KMS-11 (cell line): ENCODE measurements at regions not wholly inside any gene's neighbourhood (a gene's known extent, or its start where the extent isn't known, plus 50 kb on each side); places are given as distances from the start of the nearest gene placed in this dataset.
"Not testable (repeated sequence)": the region's sequence is repeated elsewhere in the genome, so short reads cannot be mapped to it uniquely, and the experiment has no call there.

Experiments
- H2AFZ ChIP-seq: fragments of 200-600 bp; sonication (generic); 2 replicates; pipeline ENCODE4 v1.6.1; 2016; ENCODE audit warnings: antibody characterized with exemption, mixed run types, low read depth
- H3K27ac ChIP-seq: fragments of 200-600 bp; sonication (generic); 2 replicates; pipeline ENCODE4 v1.6.1; 2016; ENCODE audit warnings: mild to moderate bottlenecking, mixed run types
- H3K27me3 ChIP-seq: fragments of 200-600 bp; sonication (generic); 2 replicates; pipeline ENCODE4 v1.6.1; 2017; ENCODE audit warnings: mild to moderate bottlenecking, low read depth, mixed run types, moderate library complexity; ENCODE audit not compliant: insufficient read depth
- H3K36me3 ChIP-seq: fragments of 200-600 bp; sonication (generic); 2 replicates; pipeline ENCODE4 v1.6.1; 2017; ENCODE audit warnings: mild to moderate bottlenecking, mixed run types; ENCODE audit not compliant: insufficient read depth
- H3K4me1 ChIP-seq: fragments of 200-600 bp; sonication (generic); 2 replicates; pipeline ENCODE4 v1.6.1; 2016; ENCODE audit warnings: mild to moderate bottlenecking, low read depth, mixed run types; ENCODE audit not compliant: poor library complexity, severe bottlenecking
- H3K4me2 ChIP-seq: fragments of 200-600 bp; sonication (generic); 2 replicates; pipeline ENCODE4 v1.7.0; 2016; ENCODE audit warnings: mild to moderate bottlenecking, mixed run types
- H3K4me3 ChIP-seq: fragments of 200-600 bp; sonication (generic); IDR thresholded peaks from 2 replicates; pipeline ENCODE4 v1.6.1; 2017; ENCODE audit warnings: low read depth, low read length, mixed read lengths; ENCODE audit not compliant: insufficient read depth
- H3K79me2 ChIP-seq: fragments of 200-600 bp; sonication (generic); 2 replicates; pipeline ENCODE4 v1.6.1; 2016; ENCODE audit warnings: low read depth, mixed run types; ENCODE audit not compliant: insufficient read depth
- H3K9ac ChIP-seq: fragments of 200-600 bp; sonication (generic); 2 replicates; pipeline ENCODE4 v1.6.1; 2016; ENCODE audit warnings: mild to moderate bottlenecking, mixed run types
- H4K20me1 ChIP-seq: fragments of 200-600 bp; sonication (generic); 2 replicates; pipeline ENCODE4 v1.6.1; 2016; ENCODE audit warnings: mild to moderate bottlenecking, mixed run types; ENCODE audit not compliant: insufficient read depth
- CTCF ChIP-seq: fragments of 200-600 bp; sonication (generic); conservative IDR thresholded peaks from 2 replicates; pipeline ENCODE4 v1.6.1; 2017; ENCODE audit warnings: low read depth, mild to moderate bottlenecking, antibody characterized with exemption, low read length, moderate library complexity, mixed read lengths

GRCh38 chr7:98785929-98786571, 83.8 kb downstream of the TMEM130 start:
- no peak for TF ChIP-seq CTCF
- H3K27me3 ChIP-seq = no peaks in the 10 kb centered on the region
- H3K9ac ChIP-seq = no peak overlapping the region
- no peak overlapping the region for H3K27ac ChIP-seq
- H2AFZ ChIP-seq = no peak overlapping the region
- no peaks in the 10 kb centered on the region for H3K79me2 ChIP-seq
- H3K4me3 ChIP-seq = no peak overlapping the region
- H3K4me2 ChIP-seq = no peak overlapping the region
- no peaks in the 10 kb centered on the region for H4K20me1 ChIP-seq
- no peaks in the 10 kb centered on the region for H3K4me1 ChIP-seq
- H3K36me3 ChIP-seq = no peaks in the 10 kb centered on the region

GRCh38 chr7:98788966-98789365, 80.8 kb downstream of the TMEM130 start:
- H3K36me3 ChIP-seq = no peaks in the 10 kb centered on the region
- no peaks in the 10 kb centered on the region for H3K79me2 ChIP-seq
- no peak overlapping the region for H3K27ac ChIP-seq
- no peaks in the 10 kb centered on the region for H4K20me1 ChIP-seq
- no peak for TF ChIP-seq CTCF
- no peak overlapping the region for H3K9ac ChIP-seq
- H3K4me1 ChIP-seq = no peaks in the 10 kb centered on the region
- no peaks in the 10 kb centered on the region for H3K27me3 ChIP-seq
- H3K4me3 ChIP-seq = no peak overlapping the region
- H3K4me2 ChIP-seq = no peak overlapping the region
- H2AFZ ChIP-seq = no peak overlapping the region

- not testable (repeated sequence) for H3K27me3 ChIP-seq, H3K4me3 ChIP-seq, H2AFZ ChIP-seq, H4K20me1 ChIP-seq, H3K4me2 ChIP-seq, H3K27ac ChIP-seq, H3K36me3 ChIP-seq, H3K9ac ChIP-seq, H3K4me1 ChIP-seq, H3K79me2 ChIP-seq
These were observed 75.4 kb downstream of the TMEM130 start for GRCh38 chr7:98794453-98794852.

GRCh38 chr7:98795741-98796493, 73.9 kb downstream of the TMEM130 start:
- H2AFZ ChIP-seq = no peak overlapping the region
- H3K27ac ChIP-seq = no peak overlapping the region
- H3K79me2 ChIP-seq = no peaks in the 10 kb centered on the region
- H3K9ac ChIP-seq = no peak overlapping the region
- no peak for TF ChIP-seq CTCF
- H3K4me1 ChIP-seq = no peaks in the 10 kb centered on the region
- no peaks in the 10 kb centered on the region for H4K20me1 ChIP-seq
- H3K4me3 ChIP-seq = no peak overlapping the region
- H3K27me3 ChIP-seq = no peaks in the 10 kb centered on the region
- no peaks in the 10 kb centered on the region for H3K36me3 ChIP-seq
- no peak overlapping the region for H3K4me2 ChIP-seq
